ENCODE measurements at regions not wholly inside any gene's neighbourhood (a gene's known extent, or its start where the extent isn't known, plus 50 kb on each side); places are given as distances from the start of the nearest gene placed in this dataset.

- no peak for DNase-seq (ENCODE audit: low spot score)
- no peaks in the 10 kb centered on the region for H3K36me3 ChIP-seq (ENCODE audit: insufficient read depth, low read length, poor library complexity, severe bottlenecking)
- H3K4me3 ChIP-seq (ENCODE audit: low read depth, low read length, poor library complexity, severe bottlenecking): no peak overlapping the region
- intact Hi-C loops (cut with micrococcal nuclease; ENCODE audit: unreplicated experiment): no loop called here
- no peak overlapping the region for H3K27ac ChIP-seq (ENCODE audit: low read depth, low read length, poor library complexity, severe bottlenecking)
- POLR2A ChIA-PET (ENCODE audit: low non-redundant PET): interaction anchor here (0.6 kb wide), 1 partner anchor 110 kb away, joined by 9 read pairs; no protein-coding TSS in a partner anchor
- TF ChIP-seq CTCF (conservative IDR thresholded peaks at IDR 0.05; ENCODE audit: low read depth, low read length) (no peak), EZH2 (IDR thresholded peaks at IDR 0.05; ENCODE audit: borderline replicate concordance, low read depth, low read length, poor library complexity, severe bottlenecking) (no peak)
- H3K27me3 ChIP-seq (replicated peaks; ENCODE audit: insufficient read depth, low read depth, low read length, poor library complexity): peaks cover 41% of the 10 kb centered on the region
- CTCF ChIA-PET: no interaction called here
- BruUV-seq (replicated peaks): no TSS peak
- H3K4me1 ChIP-seq (ENCODE audit: insufficient read depth, low read length, poor library complexity, severe bottlenecking): no peaks in the 10 kb centered on the region
- no peaks in the 10 kb centered on the region for H3K9me3 ChIP-seq (ENCODE audit: low read depth, low read length, poor library complexity, severe bottlenecking)
Observed at GRCh38 chr20:22931653-22932608, 103.2 kb upstream of the SSTR4 start.

- CTCF ChIA-PET: no interaction called here
- Histone ChIP-seq H3K4me1 (ENCODE audit: insufficient read depth, low read length, poor library complexity, severe bottlenecking) (no peaks in the 10 kb centered on the region), H3K4me3 (ENCODE audit: low read depth, low read length, poor library complexity, severe bottlenecking) (no peak overlapping the region), H3K27ac (ENCODE audit: low read depth, low read length, poor library complexity, severe bottlenecking) (no peak overlapping the region), H3K9me3 (ENCODE audit: low read depth, low read length, poor library complexity, severe bottlenecking) (no peaks in the 10 kb centered on the region), H3K27me3 (replicated peaks; ENCODE audit: insufficient read depth, low read depth, low read length, poor library complexity) (peaks cover 14% of the 10 kb centered on the region), H3K36me3 (ENCODE audit: insufficient read depth, low read length, poor library complexity, severe bottlenecking) (no peaks in the 10 kb centered on the region)
- no peak for DNase-seq (ENCODE audit: low spot score)
- intact Hi-C loops (cut with micrococcal nuclease; ENCODE audit: unreplicated experiment): no loop called here
- no peak for TF ChIP-seq CTCF (conservative IDR thresholded peaks at IDR 0.05; ENCODE audit: low read depth, low read length)
- TF ChIP-seq EZH2 (IDR thresholded peaks at IDR 0.05; ENCODE audit: borderline replicate concordance, low read depth, low read length, poor library complexity, severe bottlenecking): no peak
- no TSS peak for BruUV-seq (replicated peaks)
- POLR2A ChIA-PET (ENCODE audit: low non-redundant PET): no interaction called here
Observed at GRCh38 chr20:22939181-22939580, 95.9 kb upstream of the SSTR4 start.

- no peaks in the 10 kb centered on the region for H3K36me3 ChIP-seq (ENCODE audit: insufficient read depth, low read length, poor library complexity, severe bottlenecking)
- POLR2A ChIA-PET (ENCODE audit: low non-redundant PET): no interaction called here
Observed at GRCh38 chr20:22940350-22940749, 94.8 kb upstream of the SSTR4 start.

More at GRCh38 chr20:22940350-22940749, 94.8 kb upstream of the SSTR4 start:
- H3K27ac ChIP-seq (ENCODE audit: low read depth, low read length, poor library complexity, severe bottlenecking): no peak overlapping the region
- peaks cover 14% of the 10 kb centered on the region for H3K27me3 ChIP-seq (replicated peaks; ENCODE audit: insufficient read depth, low read depth, low read length, poor library complexity)
- no peak overlapping the region for H3K4me3 ChIP-seq (ENCODE audit: low read depth, low read length, poor library complexity, severe bottlenecking)
- no peak for TF ChIP-seq CTCF (conservative IDR thresholded peaks at IDR 0.05; ENCODE audit: low read depth, low read length)
- no peak for TF ChIP-seq EZH2 (IDR thresholded peaks at IDR 0.05; ENCODE audit: borderline replicate concordance, low read depth, low read length, poor library complexity, severe bottlenecking)
- DNase-seq (ENCODE audit: low spot score): no peak
- CTCF ChIA-PET: no interaction called here
- BruUV-seq (replicated peaks): no TSS peak
- no peaks in the 10 kb centered on the region for H3K4me1 ChIP-seq (ENCODE audit: insufficient read depth, low read length, poor library complexity, severe bottlenecking)
- intact Hi-C loops (cut with micrococcal nuclease; ENCODE audit: unreplicated experiment): no loop called here
- no peaks in the 10 kb centered on the region for H3K9me3 ChIP-seq (ENCODE audit: low read depth, low read length, poor library complexity, severe bottlenecking)
